Superior temporal gyrus (tissue), 1 donor: ENCODE measurements at regions not wholly inside any gene's neighbourhood (a gene's known extent, or its start where the extent isn't known, plus 50 kb on each side); places are given as distances from the start of the nearest gene placed in this dataset.

ENCODE experiments used
- DNase-seq: peaks from one replicate; pipeline ENCODE4 v3.0.0-alpha.2; 2016; ENCODE audit errors: extremely low spot score

DNA sequence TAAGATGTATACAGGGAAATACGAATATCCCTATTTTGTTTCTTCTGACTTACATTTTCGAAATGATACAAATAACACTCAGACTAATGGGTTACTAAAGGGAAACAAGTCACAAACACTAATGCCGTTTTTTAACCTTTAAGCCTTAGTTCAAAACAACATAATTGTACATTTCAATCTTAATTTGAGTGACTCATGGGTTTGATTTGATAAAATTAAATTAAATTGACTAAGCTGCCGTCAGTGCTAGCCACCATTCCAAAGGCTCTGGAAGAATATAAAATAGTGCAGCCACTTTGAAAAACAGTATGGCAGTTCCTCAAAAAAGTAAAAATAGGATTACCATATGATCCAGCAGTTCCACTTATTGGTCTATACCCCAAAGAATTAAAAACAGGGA, 133.8 kb upstream of the NT5C1B start:
- DNase-seq: no peak

DNA sequence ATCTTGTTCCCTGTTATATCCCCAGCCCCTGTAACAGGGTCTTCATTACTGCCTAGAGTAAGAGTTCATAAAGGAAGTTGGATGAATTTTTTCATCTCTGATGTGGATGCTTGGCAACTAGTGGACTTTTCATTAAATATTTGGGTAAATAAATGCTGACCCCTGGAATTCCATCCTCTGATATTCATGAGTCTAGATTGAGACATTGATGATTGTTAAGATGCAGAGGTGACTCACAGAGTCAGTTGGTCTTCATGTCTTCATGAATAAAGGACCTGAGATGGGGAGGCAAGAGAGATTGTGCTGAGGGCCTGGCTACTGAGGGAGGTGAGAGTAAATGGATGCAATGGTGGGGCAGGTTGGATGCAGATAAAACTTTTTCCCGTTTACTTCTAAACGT, 132.7 kb upstream of the NT5C1B start:
- no peak for DNase-seq

DNA sequence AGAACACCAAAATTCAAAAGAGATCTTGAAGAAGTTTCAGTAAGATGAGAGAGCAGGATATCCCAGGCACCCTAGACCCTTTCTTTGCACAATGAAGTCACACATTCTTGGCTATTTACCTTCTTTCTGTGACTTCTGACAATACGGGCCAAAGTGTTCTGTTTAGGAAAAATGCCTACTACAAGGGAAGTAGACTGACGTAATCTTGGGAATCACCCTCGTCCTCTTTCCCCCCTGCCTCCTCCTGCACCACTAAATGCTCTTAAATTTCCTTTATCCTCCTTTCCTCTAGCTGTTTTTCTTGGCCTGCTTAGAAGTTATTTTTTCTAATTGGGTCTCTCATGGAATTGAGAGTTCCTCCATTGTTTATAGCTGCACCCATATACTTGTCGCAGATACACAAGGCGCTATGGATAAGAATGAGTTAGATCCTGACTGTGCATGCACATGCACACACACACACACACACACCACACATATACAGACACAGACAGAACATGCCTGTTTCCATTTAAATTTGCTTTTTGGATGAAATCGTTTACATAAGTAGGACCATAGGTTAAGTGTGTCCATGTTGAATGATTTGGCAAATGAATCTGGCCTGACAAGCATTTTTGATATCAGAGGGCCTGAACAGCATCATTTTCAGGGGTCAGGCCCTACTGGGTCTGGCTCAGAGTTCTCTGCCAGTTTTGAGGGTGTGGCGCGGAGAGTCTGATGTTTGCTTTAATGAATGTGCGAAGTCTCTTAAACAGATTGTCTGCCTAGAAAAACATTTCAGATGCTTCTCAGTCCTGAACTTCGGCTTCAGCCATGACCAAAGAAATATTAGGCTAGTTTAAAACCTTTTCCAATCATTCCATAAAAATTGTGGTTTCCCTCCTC, 131.9 kb upstream of the NT5C1B start:
- DNase-seq: no peak

DNA sequence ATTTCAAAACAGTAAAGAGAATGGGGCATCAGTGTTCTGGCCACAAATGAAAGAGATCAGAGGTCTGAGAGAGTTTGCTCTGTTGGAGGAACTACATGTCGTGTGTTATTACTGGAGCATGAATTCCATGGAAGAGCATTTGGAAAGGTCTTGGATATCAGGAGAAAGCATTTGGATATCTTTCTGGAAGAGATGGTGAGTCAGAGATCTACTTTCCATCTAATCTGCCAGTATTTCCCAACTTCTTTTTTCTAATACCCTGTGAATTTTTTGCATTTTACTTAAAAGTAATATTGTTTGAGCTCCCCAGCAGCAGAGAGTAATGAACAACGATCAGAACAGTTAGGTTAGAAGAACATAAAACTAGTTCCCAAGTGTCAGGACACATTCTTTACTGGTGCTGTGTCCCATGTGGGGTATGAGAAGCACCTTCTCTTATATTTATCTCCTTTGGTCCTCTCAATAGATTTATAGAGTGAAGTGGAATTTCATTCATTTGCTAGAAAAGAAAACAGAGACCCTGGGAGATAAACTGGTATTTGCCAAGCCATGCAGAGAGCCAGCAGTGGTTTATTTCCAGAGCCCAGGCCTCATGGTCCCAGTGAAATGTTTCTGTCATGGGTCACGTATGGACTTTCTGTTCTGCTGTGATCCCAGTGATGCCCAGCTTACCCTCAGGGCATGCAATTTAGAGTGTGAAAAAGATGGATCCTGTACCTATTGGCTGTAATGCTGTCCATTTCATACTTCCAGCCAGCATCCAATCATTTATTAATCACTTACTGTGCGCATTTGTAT, 130.8 kb upstream of the NT5C1B start:
- DNase-seq: no peak

DNA sequence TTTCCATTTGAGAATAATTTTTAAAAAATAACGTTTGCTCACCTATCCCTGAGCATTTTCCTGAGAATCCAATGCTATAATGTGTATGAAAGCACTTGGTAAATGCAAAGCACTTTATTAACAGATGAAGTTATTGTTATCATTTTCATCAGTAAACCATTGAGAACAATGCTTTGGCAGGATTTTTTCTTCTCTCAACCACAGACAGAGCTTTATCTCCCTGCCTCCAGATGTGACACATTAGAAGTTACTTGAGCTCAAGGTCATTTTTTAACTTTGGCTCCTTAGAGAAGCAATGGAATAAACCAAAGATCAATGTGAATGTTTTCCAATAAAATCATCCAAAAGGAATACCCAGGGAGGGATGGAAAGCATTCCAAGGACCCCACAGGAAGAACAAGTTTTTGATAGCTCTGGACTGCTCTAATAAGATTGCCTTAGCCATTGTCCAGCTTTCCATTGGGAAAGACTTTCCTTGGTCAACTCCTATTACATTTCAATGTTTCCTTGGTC, 118.9 kb upstream of the NT5C1B start:
- no peak for DNase-seq

DNA sequence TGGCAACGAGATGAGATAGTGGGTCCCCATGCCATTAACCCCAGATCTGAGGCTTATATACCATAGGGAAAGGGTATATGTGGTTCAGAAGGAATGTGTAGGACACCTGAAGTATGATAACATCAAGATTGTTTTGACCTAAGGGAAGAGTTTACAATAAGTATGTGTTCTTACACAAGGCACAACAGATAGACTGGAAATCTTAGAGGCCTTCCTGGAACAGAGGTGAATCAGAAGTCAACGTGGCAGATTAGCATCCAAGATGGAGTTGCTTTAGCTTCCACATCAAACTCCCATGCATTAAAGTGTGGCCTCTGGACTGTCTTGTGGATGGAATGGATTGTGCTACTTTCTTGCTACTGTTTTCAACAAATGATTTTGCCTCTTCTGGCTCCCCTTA, 116.6 kb upstream of the NT5C1B start:
- DNase-seq: no peak

DNA sequence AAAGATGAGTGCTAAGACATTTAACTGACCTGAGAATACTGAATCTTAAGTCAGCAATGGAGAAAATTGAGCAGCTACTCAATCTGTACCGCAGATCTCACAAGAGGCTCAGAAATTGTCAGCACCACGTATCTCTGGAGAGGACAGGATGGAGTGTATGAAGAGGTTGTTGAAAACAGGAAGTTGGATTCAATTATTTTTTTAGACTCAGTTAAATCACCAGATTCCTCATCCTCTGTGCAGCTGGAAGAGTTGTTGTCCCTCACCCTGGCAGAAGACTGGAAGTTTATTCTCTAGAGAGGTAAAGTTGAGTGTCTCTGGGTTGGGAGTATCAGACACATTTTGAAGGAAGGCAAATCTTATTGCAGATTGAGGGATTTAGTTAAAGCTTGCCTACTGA, 114.9 kb upstream of the NT5C1B start:
- DNase-seq: no peak

DNA sequence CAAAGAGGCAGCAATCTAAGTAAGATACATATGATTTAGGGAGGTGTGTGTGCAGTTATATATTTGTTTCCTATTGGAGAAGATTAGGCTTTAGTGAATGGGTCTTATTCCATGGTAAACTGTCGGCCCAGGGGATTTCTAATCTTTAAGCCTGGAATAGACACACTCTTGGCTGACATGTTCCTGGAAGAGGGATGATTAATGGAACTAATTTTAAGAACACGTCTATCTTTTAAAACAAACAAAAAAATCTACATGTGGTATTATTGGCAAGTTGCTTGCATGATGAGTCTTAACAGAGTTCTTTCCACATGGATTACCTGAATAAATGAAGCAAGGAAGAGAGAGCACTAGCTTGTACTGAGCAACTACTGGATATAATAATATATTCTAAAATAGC, 114.2 kb upstream of the NT5C1B start:
- DNase-seq: no peak

DNA sequence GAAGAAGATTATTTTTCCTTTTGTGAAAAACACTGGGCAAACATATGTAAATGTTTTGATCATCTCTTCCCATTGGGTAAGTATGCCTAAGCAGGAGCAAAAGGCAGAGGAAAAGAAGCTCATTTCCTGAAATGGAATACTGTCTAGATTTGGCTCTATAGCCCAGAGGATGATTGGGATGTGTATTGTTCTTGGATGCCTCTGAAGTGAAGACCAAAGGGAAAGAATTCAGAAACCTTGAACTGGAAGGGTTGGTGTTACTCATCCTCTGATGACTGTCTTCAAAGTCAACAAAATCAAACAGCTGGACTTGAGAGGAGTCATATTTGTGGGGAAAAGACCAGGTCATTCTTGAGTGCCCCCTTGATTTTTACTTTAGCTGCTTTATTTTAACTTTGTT, 112.6 kb upstream of the NT5C1B start:
- DNase-seq: no peak

DNA sequence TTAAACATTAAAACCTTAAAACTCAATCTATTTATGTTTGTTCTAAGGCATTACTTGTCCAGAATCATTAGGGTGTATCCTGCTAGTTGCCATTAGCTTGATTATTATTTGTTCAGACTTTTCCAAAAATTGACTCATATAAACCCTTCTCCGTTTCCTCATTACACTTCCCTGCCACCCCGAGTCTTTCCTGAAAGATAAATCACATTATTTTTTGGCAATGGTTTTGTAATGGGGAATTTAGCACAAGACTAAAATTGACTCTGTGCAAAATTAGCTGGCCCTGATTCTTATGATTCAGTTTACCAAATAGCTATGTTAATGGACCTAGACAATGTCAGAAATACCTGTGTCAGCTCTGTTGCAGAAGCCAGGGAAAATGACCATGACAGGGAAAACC, 112.2 kb upstream of the NT5C1B start:
- DNase-seq: no peak

DNA sequence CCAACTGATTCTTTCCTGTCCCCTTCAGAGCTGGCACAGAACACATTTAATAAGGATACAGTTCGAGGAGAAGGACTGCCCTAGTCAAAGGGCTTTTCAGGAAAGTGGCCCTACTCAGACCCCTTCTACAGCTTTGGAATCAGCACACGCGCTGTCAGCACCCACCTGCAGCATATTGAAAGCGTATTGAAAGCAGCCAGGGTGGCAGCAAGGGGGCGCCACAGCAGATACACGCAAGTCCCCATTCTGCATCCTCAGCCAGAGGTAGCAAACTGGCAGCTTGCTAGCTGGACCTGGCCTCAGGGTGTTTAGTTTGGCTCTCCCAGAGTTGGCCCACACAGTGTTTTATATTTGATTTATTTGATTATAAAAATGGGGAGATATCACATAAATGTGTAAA, 101.0 kb upstream of the NT5C1B start:
- no peak for DNase-seq

DNA sequence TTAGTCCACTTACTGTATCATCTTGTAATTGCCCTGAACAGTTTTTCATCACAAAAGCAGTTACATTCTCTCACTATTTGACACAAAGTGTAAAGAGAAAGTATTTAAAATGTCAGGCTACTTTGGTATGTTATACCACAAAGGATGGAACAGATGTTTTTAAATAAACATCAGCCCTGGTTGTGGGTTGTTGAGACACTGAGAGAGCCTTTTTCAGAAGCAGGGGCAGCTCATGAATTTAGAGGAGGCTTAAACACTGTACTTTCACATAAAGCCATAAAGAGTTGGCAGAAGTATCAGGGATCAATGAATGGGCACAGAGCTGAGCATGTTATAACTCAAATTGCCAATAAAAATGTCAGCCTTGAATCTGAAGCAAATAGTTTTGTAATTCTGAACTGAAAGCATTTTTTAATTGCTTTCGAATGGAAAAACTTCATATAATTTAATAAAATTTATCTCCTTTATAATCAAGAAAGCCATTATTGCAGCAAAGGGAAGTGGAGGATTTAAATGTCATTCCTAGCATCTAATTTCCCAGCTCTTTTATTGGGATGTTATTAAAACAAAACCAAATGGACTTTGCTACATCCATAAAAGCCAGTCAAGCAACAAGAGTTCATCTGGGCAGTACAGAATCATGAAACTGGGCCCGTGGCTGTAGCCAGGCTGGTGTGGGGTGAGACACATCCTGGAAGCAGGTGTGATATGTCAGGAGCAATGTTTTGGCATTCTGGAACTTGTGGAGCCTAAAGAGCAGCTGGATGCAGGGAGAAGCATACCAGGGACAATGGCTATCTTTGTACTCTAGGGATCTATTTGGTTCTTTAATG, 95.1 kb upstream of the NT5C1B start:
- DNase-seq: no peak

DNA sequence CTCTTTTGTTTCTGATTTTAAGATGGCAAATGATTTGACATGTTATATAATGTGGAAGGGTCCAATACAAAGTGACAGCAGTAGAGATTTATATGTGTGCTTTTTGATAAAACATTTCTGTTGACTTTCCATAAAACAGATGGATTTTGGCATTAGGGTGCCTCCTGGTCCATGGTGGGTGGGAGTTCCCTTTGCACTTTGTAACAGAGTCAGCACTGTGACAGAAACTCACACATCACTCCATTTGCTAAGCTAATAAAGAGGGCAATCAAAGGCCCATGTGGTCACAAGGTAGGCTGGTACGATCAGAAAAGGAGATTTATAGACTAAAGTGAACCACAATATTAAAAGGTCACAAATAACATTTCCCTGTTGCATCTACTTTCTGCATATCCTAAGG, 93.3 kb upstream of the NT5C1B start:
- no peak for DNase-seq

DNA sequence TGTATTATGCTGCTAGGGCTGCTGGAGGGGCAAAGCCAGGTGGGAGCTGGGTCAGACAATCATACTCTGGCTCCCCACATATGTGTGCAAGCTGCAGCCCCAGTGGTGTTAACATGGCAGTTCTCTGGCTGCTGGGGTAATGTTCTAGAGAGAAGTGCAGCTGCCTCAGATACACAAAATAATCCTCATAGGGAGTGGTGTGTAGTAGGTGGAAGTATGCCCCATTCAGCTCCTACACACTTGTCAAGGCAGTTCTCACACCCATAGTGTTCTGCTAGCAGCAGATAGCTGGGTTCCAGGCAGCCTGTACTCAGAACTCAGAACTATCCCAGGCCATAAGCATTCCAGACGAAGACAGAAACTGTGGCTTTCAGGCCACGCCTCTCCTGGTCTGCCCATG, 87.9 kb upstream of the NT5C1B start:
- DNase-seq: no peak

DNA sequence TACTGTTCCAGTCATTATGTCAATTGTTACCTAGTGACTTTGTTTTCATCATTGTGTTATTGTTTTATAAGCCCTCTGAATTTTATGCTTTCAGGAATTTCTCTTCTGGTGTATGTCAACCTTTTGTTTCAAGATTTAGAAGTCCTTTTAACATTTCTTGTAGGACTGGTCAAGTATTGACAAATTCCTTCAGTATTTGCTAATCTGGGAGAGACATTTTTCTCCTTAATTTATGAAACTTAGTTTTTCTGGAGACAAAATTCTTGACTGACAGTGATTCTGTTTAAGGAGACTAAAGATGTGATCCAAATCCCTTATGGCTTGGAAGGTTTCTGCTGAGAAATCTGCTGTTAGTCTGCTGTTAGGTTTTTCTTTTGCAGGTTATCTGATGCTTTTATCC, 84.9 kb upstream of the NT5C1B start:
- DNase-seq: no peak

DNA sequence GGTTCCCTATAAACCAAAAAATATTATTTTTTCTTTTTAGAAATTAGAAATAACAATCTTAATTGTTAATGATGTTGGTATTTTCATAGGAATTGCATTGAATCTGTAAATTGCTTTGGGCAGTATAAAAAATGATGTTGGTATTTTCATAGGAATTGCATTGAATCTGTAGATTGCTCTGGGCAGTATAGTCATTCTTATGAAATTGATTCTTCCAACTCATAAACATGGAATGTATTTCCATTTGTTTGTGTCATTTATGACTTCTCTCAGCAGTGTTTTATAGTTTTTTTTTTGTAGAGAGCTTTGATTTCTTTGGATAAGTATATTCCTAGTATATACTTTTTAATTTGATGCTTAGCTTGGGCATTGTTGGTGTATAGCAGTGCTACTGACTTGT, 82.0 kb upstream of the NT5C1B start:
- DNase-seq: no peak

DNA sequence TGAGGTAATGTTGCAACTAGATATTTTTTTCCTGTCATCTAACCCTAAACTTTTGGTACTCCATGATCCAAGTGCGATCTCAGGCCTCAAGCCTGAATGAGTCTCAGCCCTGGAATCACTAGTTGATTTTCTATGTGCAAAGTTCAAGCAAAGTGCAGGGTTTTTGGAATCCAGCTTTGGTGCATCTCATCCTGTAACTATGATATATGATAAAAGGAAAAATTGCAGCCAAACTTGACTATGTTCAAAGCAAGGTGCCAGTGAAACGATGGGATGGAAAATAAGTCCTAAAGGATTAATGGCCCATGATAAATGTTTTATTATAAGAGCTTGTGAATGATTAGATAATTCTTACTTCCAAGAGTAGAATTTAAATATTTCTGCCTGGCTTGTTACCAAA, 78.9 kb upstream of the NT5C1B start:
- DNase-seq: no peak

DNA sequence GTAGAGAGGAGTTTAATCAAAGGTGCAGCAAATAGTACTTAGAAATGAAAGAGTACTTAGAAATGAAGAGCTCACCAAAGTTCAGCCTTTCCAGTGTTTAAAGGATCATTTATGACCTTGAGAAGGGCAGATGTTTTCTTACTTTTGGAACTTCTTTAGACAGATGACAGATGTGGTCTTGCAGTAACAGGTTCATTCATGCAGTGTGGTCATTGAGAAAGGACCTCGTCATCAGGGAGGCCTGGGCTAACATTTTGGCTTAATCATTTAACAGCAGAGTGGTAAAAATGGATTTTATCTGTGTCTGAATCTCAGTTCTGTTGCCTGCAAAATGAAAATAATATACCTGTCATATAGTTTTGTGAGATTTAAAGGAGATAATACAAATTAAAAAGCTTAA, 75.1 kb upstream of the NT5C1B start:
- no peak for DNase-seq

DNA sequence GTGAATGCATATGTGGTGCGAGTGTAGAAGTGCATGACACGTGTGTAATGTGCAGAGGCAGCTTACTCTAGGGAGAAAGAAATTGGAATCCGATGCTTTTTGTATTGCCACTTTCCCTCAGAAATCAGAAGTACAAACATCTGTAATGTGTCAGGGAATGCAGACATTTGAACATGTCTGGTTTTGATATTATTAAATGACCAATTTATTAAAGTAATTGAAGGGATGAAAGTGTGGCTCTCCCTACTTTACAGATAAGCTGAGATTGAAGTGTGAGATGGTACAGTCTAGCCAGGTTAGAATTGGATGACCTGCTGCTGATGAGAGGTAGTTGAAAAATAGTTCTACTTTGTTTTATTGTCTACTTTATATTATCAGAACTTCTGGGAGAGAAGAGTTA, 74.5 kb upstream of the NT5C1B start:
- DNase-seq: no peak

DNA sequence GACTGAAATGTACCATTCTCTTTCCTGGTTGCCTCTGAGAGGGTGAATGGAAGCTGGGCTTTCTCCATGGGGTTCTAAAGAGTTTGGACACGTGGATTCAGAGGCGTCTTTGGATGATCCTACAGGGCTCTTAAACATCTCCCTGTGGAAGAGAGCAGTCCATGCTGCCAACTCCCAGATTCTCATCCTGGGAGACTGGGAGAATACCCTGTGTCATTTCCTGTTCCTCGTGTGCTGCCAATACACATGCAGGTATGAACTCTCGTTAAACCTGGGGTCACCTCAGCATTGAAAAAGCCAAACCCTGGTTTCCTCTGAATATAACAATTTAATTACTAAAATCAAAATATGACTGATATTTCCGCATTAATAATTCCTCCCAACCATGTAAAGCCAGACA, 73.3 kb upstream of the NT5C1B start:
- DNase-seq: no peak

DNA sequence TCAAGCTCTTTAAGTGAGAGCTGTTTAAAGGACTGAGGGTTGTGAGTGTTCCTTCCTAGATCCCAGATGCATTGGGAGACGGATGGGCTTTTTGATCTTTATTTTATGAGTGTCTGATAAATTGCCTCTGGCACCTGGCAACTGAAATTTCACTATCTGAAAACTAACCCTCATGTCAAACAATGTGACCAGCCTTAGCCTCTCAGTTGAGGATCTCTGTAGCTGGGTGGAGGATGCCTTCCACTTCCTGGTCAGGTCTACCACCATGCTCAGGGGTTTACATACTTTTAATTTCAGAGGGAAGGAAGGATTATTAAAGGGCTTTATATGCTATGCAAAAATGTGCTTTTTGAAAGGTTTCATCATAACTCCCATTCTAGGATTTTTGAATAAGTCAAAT, 70.5 kb upstream of the NT5C1B start:
- no peak for DNase-seq

DNA sequence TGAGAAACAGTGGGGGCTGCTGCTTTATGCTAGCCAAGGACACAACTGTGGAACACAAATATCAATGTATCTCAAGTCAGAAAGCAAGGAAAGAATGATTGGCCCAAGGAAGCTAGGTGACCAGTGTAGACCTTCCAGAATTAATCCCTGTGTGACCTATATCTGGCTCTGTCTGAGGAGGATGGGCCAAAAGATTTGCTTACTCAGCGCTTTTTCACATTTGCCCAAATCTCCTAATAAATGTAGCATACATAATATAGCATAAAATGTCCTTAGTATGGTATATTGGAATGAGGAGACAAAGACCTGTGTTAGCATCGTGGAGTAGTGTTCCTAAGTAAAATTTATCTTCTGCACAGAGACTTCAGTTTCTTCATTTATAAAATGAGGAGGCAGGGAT, 66.7 kb upstream of the NT5C1B start:
- DNase-seq: no peak
